ENCODE measurements at regions not wholly inside any gene's neighbourhood (a gene's known extent, or its start where the extent isn't known, plus 50 kb on each side); places are given as distances from the start of the nearest gene placed in this dataset.

DNA sequence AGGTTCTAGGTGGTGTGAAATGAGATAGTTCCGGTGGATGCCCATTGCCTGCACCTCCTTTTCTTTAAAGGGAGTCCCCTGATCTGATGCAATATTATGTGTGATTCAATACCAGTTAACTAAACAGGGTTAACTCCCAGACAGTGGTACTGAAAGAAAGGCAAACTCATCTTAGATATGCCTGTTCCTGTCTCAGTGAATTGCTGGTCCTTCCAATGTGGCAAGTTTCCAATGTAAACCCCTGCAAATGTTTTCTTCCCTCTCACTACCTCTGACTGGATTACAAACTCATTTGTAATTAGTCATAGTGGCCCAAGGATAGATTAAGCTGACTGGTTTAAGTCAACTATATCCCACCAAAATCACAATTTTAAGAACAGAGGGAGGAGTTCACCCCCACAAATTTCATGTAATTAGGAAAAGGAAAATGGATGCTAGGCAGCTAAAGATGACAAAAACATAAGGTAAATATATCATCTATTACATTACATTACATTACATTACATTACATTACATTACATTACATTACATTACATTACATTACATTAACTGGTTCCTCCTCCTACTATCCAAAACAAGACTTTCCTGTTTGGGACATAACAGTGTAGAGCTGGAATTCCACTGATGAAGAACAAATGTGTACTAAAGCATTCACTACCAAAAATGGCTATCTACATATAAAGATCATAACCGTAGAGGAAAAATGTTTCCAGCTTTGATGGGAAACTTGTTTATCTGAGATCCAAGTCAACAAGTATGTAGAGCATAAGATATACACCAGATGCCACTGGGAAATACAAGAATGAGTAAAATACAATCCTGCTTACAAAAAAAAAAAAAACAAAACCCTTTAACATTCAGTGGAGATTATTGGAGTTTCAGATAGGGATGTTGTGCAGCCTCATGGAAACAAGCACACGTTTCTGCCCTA, 121.5 kb upstream of the SNX2 start (continued):
- TF ChIP-seq, protein P1, sequence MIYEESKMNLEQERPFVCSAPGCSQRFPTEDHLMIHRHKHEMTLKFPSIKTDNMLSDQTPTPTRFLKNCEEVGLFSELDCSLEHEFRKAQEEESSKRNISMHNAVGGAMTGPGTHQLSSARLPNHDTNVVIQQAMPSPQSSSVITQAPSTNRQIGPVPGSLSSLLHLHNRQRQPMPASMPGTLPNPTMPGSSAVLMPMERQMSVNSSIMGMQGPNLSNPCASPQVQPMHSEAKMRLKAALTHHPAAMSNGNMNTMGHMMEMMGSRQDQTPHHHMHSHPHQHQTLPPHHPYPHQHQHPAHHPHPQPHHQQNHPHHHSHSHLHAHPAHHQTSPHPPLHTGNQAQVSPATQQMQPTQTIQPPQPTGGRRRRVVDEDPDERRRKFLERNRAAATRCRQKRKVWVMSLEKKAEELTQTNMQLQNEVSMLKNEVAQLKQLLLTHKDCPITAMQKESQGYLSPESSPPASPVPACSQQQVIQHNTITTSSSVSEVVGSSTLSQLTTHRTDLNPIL (CRISPR knock-in tag; IDR thresholded peaks at IDR 0.05; ENCODE audit: low read depth) = no peak
- TF ChIP-seq OSR1 (CRISPR knock-in tag; IDR thresholded peaks at IDR 0.05) (no peak), ZNF70 (CRISPR knock-in tag; IDR thresholded peaks at IDR 0.05) (no peak)

DNA sequence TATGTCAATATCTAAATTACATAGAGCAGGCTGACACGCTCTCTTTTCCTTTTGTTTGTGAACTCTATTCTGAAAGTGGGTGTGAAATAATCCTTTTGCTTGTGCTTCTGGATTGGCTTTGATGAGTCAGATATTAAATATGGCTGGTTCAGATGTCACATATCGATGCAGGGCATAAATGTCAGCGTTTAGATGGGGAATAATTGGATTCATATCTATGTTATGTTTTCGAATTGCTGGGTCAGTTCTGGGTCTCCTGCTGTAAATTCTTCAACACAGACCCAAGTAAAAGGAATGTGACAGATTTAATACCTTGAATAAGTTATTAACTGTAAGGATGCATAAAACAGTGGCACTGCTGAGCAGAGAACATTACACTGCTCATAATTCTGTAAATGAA, 118.7 kb upstream of the SNX2 start:
- TF ChIP-seq OSR1 (CRISPR knock-in tag; IDR thresholded peaks at IDR 0.05) = no peak
- peak; percentile 41; the same call in 1 of the 2 replicates for TF ChIP-seq ISL1 (CRISPR knock-in tag; IDR thresholded peaks at IDR 0.05)
- no peak for ATAC-seq

DNA sequence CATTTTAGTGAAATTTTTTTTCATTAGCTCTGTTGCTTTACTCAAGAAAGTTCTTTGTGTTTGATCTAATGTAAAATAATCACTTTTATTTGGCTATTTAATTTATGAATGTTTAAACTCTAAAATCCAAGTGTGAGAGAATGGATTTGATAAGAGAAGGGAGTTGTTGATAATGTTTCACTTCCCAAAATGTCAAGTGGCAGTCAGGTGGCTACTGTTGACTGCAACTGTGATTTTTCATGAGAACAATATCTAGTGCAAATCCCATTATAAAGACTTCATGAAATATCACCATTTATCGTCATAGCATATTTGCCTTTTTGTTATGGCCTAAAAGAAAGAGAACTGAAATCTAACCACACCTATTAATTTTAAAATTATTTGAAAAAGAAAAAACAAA, 118.3 kb upstream of the SNX2 start:
- no peak for ATAC-seq
- TF ChIP-seq, protein P2, sequence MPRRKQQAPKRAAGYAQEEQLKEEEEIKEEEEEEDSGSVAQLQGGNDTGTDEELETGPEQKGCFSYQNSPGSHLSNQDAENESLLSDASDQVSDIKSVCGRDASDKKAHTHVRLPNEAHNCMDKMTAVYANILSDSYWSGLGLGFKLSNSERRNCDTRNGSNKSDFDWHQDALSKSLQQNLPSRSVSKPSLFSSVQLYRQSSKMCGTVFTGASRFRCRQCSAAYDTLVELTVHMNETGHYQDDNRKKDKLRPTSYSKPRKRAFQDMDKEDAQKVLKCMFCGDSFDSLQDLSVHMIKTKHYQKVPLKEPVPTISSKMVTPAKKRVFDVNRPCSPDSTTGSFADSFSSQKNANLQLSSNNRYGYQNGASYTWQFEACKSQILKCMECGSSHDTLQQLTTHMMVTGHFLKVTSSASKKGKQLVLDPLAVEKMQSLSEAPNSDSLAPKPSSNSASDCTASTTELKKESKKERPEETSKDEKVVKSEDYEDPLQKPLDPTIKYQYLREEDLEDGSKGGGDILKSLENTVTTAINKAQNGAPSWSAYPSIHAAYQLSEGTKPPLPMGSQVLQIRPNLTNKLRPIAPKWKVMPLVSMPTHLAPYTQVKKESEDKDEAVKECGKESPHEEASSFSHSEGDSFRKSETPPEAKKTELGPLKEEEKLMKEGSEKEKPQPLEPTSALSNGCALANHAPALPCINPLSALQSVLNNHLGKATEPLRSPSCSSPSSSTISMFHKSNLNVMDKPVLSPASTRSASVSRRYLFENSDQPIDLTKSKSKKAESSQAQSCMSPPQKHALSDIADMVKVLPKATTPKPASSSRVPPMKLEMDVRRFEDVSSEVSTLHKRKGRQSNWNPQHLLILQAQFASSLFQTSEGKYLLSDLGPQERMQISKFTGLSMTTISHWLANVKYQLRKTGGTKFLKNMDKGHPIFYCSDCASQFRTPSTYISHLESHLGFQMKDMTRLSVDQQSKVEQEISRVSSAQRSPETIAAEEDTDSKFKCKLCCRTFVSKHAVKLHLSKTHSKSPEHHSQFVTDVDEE (CRISPR knock-in tag; IDR thresholded peaks at IDR 0.05) = no peak

DNA sequence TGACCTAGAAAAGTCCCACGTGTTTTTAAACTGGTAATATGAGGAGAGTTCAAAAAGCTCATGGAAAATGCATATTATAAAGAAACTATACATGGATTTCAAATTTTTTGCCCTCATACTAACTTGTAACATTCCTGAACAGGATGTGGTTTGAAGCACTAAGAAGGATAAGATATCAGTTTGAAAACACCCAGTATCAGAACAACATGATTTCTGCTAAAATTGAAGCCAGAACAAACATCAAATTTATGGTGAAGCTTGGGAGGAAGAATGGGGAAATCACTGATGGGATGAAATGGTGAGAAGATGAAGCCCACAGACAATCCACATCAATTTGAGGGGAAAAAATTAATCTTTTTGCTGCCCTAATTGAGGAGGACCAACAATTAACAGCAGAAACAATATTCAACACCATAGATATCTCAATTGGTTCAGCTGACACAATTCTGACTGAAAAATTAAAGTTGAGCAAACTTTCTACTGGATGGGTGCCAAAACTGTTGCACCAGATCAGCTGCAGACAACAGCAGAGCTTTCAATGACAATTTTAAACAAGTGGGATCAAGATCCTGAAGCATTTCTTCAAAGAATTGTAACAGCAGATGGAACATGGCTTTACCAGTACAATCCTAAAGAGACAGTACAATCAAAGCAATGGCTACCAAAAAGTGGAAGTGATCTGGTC, 113.2 kb upstream of the SNX2 start:
- ATAC-seq = no peak
- TF ChIP-seq, protein P1 (CRISPR knock-in tag; IDR thresholded peaks at IDR 0.05; ENCODE audit: low read depth) = no peak
- TF ChIP-seq OSR1 (CRISPR knock-in tag; IDR thresholded peaks at IDR 0.05) (no peak), ZNF565 (CRISPR knock-in tag; conservative IDR thresholded peaks at IDR 0.05; ENCODE audit: low read depth) (no peak), ISL1 (CRISPR knock-in tag; IDR thresholded peaks at IDR 0.05) (no peak)

DNA sequence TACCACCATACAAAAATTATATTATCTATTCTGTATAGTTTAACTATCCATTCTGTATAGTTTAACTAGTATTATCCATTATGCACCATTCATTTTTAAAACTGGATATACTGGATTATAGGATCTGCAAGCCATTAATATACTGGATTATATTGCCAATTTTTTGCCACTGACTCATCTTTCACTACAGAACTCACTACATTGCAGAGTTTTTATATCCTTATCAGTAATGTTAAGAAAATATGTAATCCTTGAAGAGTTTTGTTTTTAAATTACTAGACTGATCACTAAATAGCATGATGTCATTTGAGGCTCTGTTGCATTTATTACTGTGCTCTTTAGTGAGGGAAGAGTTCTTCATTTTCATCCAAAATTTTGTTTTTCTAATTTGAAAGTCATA, 109.8 kb upstream of the SNX2 start:
- no peak for TF ChIP-seq BACH2 (CRISPR knock-in tag; IDR thresholded peaks at IDR 0.05; ENCODE audit: borderline replicate concordance)
- peak; percentile 17; the same call in 1 of the 2 replicates for TF ChIP-seq ISL1 (CRISPR knock-in tag; IDR thresholded peaks at IDR 0.05)
- TF ChIP-seq, protein P3, sequence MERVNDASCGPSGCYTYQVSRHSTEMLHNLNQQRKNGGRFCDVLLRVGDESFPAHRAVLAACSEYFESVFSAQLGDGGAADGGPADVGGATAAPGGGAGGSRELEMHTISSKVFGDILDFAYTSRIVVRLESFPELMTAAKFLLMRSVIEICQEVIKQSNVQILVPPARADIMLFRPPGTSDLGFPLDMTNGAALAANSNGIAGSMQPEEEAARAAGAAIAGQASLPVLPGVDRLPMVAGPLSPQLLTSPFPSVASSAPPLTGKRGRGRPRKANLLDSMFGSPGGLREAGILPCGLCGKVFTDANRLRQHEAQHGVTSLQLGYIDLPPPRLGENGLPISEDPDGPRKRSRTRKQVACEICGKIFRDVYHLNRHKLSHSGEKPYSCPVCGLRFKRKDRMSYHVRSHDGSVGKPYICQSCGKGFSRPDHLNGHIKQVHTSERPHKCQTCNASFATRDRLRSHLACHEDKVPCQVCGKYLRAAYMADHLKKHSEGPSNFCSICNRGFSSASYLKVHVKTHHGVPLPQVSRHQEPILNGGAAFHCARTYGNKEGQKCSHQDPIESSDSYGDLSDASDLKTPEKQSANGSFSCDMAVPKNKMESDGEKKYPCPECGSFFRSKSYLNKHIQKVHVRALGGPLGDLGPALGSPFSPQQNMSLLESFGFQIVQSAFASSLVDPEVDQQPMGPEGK (CRISPR knock-in tag; IDR thresholded peaks at IDR 0.05; ENCODE audit: borderline replicate concordance) = no peak
- no peak for TF ChIP-seq ZFP3 (CRISPR knock-in tag; IDR thresholded peaks at IDR 0.05)
- TF ChIP-seq PPARA (CRISPR knock-in tag; IDR thresholded peaks at IDR 0.05; ENCODE audit: borderline replicate concordance) = no peak
- TF ChIP-seq, protein P1 (CRISPR knock-in tag; IDR thresholded peaks at IDR 0.05; ENCODE audit: low read depth) = no peak
- TF ChIP-seq TOX (CRISPR knock-in tag; IDR thresholded peaks at IDR 0.05; ENCODE audit: borderline replicate concordance) = no peak

DNA sequence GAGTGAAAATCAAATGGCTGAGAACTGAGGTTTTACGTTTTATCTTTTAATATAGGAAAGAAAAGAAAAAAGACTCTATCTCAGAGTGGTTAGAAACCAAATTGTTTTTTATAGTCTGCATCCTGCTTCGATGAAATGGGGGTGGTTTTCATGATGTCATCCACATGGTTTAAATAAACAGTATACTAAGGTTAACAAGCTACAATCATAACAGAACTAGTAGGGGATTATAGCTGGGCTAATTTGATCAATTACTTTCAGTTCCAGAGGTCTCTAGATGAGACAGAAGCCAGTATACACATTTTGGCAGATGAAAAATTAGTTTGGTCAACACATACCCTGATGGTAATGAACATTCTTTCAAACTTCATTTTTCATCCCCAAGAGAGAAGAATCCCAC, 106.3 kb upstream of the SNX2 start:
- ATAC-seq = no peak
- no peak for TF ChIP-seq OSR1 (CRISPR knock-in tag; IDR thresholded peaks at IDR 0.05)
- TF ChIP-seq, protein P3 (CRISPR knock-in tag; IDR thresholded peaks at IDR 0.05; ENCODE audit: borderline replicate concordance) = no peak
- no peak for TF ChIP-seq GLIS3 (CRISPR knock-in tag; IDR thresholded peaks at IDR 0.05)
- no peak for TF ChIP-seq ZC3H10 (CRISPR knock-in tag; IDR thresholded peaks at IDR 0.05)
- no peak for TF ChIP-seq TOX (CRISPR knock-in tag; IDR thresholded peaks at IDR 0.05; ENCODE audit: borderline replicate concordance)
- TF ChIP-seq, protein P4, sequence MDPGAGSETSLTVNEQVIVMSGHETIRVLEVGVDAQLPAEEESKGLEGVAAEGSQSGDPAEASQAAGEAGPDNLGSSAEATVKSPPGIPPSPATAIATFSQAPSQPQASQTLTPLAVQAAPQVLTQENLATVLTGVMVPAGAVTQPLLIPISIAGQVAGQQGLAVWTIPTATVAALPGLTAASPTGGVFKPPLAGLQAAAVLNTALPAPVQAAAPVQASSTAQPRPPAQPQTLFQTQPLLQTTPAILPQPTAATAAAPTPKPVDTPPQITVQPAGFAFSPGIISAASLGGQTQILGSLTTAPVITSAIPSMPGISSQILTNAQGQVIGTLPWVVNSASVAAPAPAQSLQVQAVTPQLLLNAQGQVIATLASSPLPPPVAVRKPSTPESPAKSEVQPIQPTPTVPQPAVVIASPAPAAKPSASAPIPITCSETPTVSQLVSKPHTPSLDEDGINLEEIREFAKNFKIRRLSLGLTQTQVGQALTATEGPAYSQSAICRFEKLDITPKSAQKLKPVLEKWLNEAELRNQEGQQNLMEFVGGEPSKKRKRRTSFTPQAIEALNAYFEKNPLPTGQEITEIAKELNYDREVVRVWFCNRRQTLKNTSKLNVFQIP (CRISPR knock-in tag; IDR thresholded peaks at IDR 0.05; ENCODE audit: borderline replicate concordance, low read depth) = no peak
- TF ChIP-seq ZFP30 (CRISPR knock-in tag; IDR thresholded peaks at IDR 0.05) = no peak
- no peak for TF ChIP-seq RARB (CRISPR knock-in tag; IDR thresholded peaks at IDR 0.05)
- no peak for TF ChIP-seq ARNTL (CRISPR knock-in tag; IDR thresholded peaks at IDR 0.05; ENCODE audit: borderline replicate concordance, low read depth)

More for the DNA sequence above, 109.8 kb upstream of the SNX2 start:
- no peak for ATAC-seq
